IPS-18c (cell line): ENCODE measurements at regions not wholly inside any gene's neighbourhood (a gene's known extent, or its start where the extent isn't known, plus 50 kb on each side); places are given as distances from the start of the nearest gene placed in this dataset.

Experiments used
- H3K4me3 ChIP-seq: 2 replicates; pipeline ENCODE4 v1.7.0; 2013; ENCODE audit warnings: low read depth, mild to moderate bottlenecking, low read length, moderate library complexity; ENCODE audit not compliant: insufficient read depth
- H3K9me3 ChIP-seq: one replicate; pipeline ENCODE4 v1.6.1; 2013; ENCODE audit warnings: mild to moderate bottlenecking, low read length, moderate library complexity; ENCODE audit not compliant: control insufficient read depth, insufficient read depth

DNA sequence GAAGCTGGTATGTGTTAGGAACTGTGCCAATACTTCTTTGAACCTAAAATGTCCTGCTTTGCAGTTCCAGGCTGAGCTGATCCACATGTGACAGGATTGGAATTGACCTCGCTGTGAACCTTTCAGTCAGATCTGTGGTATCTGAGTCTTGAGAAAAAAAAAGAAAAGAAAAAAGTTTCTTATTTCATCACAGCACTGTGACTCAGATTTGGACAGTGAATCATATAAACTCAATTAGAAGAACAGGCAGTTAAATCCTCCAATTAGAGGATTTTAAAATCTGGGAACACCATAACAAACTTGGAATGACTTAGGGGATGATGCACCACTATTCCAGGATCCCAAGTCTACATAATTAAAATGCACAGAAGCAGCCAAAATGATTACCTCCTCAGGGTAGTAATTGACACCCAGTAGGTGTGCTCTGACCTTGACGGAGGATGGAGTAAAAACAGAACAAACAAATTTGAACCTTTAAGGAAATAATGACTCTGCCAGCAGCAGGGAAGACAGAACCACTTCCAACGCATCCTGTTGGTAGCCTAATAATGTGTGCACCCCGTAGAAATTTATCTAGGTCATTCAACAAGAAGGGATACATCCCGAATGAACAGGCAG lies 57.8 kb upstream of the RAI14 start:
- H3K4me3 ChIP-seq: no peak overlapping the region
- no peaks in the 10 kb centered on the region for H3K9me3 ChIP-seq

DNA sequence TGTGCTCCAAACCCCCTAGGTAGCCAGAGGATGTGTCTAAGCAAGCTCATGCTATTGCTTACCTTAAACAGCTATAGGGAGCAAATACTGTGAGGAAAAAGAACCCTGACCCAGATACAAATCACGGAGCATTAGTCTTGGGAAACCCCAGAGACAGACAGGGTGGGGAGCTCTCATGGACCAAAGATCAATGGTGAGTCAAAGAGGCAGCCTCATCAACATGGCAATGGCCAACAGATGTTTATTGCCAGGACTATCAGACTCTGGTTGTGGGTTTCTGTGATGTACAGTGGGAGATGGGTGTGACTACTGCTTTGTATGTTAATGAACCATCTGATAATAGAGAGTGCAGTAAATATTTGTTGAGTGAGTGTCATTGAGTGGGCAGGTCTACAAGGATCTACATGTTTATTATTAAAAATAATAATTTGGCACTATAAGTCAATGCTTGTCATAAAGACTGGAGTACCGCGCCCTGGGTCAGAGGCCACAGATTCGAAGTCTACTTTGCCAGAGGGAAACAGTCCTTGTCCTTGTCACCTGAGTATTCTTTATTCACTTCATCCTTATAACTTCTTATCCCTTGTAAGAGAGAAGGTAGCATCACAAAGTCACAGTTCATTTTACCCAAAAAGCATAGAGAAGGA lies 56.5 kb upstream of the RAI14 start:
- no peaks in the 10 kb centered on the region for H3K9me3 ChIP-seq

DNA sequence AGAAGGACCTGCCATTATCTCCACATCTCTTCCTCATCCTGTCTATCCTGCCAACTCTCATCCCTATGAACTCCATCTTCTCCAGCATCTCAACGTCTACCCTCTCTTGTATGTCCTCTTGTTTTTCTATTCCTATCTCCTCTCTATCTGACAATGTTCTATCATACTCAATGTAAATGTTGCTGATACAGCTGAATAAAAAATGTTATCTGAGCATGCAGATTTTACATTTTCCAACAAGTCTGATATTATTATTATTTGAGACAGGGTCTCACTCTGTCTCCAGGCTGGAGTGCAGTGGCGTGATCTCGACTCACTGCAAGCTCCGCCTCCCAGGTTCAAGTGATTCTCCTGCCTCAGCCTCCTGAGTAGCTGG lies 56.0 kb upstream of the RAI14 start:
- Histone ChIP-seq H3K9me3 (no peaks in the 10 kb centered on the region), H3K4me3 (no peak overlapping the region)

More for the DNA sequence above, 56.5 kb upstream of the RAI14 start:
- no peak overlapping the region for H3K4me3 ChIP-seq

DNA sequence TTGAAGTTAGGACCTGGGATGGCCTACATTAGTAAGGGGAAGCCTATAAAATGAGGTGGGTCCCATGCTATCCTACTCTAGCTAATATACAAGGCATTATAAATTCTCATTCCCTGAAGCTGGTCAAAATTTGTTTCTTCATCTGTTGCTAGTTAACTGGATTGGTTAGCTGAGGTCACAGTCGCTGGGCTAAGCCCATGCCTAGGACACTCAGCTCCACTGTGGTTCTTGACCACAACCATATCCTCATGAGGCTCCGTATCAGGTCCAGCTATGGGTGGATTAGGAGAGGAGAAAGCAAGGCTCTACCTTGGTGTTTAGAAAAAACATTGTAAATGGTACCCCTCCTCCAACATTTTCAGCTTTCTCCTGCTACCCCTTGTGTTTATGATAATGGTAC lies 52.8 kb upstream of the RAI14 start:
- Histone ChIP-seq H3K4me3 (no peak overlapping the region), H3K9me3 (no peaks in the 10 kb centered on the region)

DNA sequence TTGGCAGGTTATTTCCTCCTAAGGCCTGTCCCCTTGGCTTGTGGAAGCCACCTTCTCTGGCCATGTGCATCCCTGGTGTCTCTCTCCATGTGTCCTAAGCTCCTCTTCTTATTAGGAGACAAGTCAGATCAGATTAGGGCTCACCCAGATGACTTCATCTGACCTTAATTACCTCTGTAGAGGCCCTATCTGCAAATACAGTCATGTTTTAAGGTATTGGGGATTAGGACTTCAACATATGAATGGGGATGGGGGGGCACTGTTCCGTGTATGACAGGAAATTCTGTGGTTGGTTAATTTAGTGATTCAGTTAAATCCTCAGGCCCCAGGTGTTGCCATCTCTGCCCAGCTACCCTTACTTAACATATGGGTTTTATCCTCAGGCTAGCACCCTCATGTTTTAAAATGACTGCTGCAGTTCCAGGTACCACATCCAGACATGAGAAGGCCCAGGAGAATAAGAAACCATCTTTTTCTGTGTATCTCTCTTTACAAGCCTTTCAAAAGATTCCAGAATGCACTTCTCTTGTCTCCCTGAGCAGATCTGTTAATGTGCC lies 51.9 kb upstream of the RAI14 start:
- no peaks in the 10 kb centered on the region for H3K9me3 ChIP-seq
- H3K4me3 ChIP-seq: no peak overlapping the region

DNA sequence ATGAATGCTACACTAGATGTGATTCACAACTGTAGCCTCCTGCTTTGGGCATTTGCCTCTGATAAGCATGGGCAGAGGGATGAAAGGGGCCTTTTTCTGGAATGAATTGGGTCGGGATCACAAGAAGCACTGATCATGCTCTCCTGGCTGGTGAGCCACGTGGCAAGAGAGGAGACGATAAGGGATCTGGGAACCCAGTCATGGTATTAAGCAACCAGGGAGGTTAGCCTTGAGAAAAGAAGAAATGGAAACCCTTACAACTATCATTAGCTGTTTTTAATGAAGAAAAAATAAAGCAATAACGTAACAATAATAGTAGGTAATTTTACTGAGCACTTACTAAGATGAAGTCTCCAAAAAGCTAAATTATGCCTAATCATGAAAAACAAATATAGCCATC lies 50.0 kb upstream of the RAI14 start:
- H3K4me3 ChIP-seq: no peak overlapping the region
- no peaks in the 10 kb centered on the region for H3K9me3 ChIP-seq
